KMS-11 (cell line): ENCODE measurements at regions not wholly inside any gene's neighbourhood (a gene's known extent, or its start where the extent isn't known, plus 50 kb on each side); places are given as distances from the start of the nearest gene placed in this dataset.

ENCODE experiments used
- H2AFZ ChIP-seq: fragments of 200-600 bp; sonication (generic); 2 replicates; pipeline ENCODE4 v1.6.1; 2016; ENCODE audit warnings: antibody characterized with exemption, mixed run types, low read depth
- H3K27ac ChIP-seq: fragments of 200-600 bp; sonication (generic); 2 replicates; pipeline ENCODE4 v1.6.1; 2016; ENCODE audit warnings: mild to moderate bottlenecking, mixed run types
- H3K27me3 ChIP-seq: fragments of 200-600 bp; sonication (generic); 2 replicates; pipeline ENCODE4 v1.6.1; 2017; ENCODE audit warnings: mild to moderate bottlenecking, low read depth, mixed run types, moderate library complexity; ENCODE audit not compliant: insufficient read depth
- H3K36me3 ChIP-seq: fragments of 200-600 bp; sonication (generic); 2 replicates; pipeline ENCODE4 v1.6.1; 2017; ENCODE audit warnings: mild to moderate bottlenecking, mixed run types; ENCODE audit not compliant: insufficient read depth
- H3K4me1 ChIP-seq: fragments of 200-600 bp; sonication (generic); 2 replicates; pipeline ENCODE4 v1.6.1; 2016; ENCODE audit warnings: mild to moderate bottlenecking, low read depth, mixed run types; ENCODE audit not compliant: poor library complexity, severe bottlenecking
- H3K4me2 ChIP-seq: fragments of 200-600 bp; sonication (generic); 2 replicates; pipeline ENCODE4 v1.7.0; 2016; ENCODE audit warnings: mild to moderate bottlenecking, mixed run types
- H3K4me3 ChIP-seq: fragments of 200-600 bp; sonication (generic); IDR thresholded peaks from 2 replicates; pipeline ENCODE4 v1.6.1; 2017; ENCODE audit warnings: low read depth, low read length, mixed read lengths; ENCODE audit not compliant: insufficient read depth
- H3K79me2 ChIP-seq: fragments of 200-600 bp; sonication (generic); 2 replicates; pipeline ENCODE4 v1.6.1; 2016; ENCODE audit warnings: low read depth, mixed run types; ENCODE audit not compliant: insufficient read depth
- H3K9ac ChIP-seq: fragments of 200-600 bp; sonication (generic); 2 replicates; pipeline ENCODE4 v1.6.1; 2016; ENCODE audit warnings: mild to moderate bottlenecking, mixed run types
- H4K20me1 ChIP-seq: fragments of 200-600 bp; sonication (generic); 2 replicates; pipeline ENCODE4 v1.6.1; 2016; ENCODE audit warnings: mild to moderate bottlenecking, mixed run types; ENCODE audit not compliant: insufficient read depth
- CTCF ChIP-seq: fragments of 200-600 bp; sonication (generic); conservative IDR thresholded peaks from 2 replicates; pipeline ENCODE4 v1.6.1; 2017; ENCODE audit warnings: low read depth, mild to moderate bottlenecking, antibody characterized with exemption, low read length, moderate library complexity, mixed read lengths

- no peak overlapping the region for H3K4me3 ChIP-seq
- TF ChIP-seq CTCF = no peak
- H3K79me2 ChIP-seq = no peaks in the 10 kb centered on the region
- no peaks in the 10 kb centered on the region for H3K27me3 ChIP-seq
- H2AFZ ChIP-seq = no peak overlapping the region
- H3K4me1 ChIP-seq = no peaks in the 10 kb centered on the region
- no peak overlapping the region for H3K27ac ChIP-seq
- no peak overlapping the region for H3K9ac ChIP-seq
- H4K20me1 ChIP-seq = no peaks in the 10 kb centered on the region
- no peaks in the 10 kb centered on the region; the same call in 1 of the 2 replicates for H3K36me3 ChIP-seq
- H3K4me2 ChIP-seq = no peak overlapping the region
Observed at GRCh38 chr10:16256336-16256735, 180.5 kb upstream of the PTER start.

DNA sequence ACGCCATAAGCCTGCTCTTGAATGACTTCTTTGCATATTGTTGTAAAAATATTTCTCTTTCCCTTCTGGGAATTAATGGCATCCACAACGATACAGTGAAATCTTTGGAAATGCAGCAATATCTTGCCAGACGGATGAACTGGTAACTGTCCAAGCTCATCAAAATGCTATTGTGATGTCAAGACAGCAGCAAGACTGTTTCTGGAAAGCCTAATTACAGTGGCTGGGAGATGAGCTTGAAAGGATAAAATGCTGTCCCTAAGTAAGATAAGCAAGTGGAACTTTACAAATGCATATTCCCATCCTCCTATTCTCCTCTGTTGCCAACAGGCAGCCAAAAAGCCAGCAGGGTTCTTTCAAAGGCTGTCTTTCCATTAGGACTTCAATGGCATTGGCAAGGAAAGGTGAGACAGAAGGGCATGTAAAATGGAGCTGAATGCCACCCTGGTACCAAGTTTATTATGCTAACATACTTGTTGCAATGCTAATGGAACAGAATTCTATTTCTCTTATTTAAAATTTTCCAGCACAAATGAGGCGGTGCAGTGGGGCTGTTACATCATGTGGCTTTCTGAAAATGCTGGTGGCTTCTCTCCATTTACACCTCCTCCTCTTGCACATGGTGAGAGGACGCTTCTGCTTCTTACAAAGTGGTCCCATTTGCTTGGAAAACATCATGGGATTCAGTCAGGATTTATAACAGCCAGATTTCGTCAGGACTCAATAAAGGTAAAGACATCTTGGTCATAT lies 178.3 kb upstream of the PTER start:
- Histone ChIP-seq H3K4me1 (no peaks in the 10 kb centered on the region), H3K79me2 (no peaks in the 10 kb centered on the region), H3K27me3 (no peaks in the 10 kb centered on the region), H4K20me1 (no peaks in the 10 kb centered on the region), H3K4me3 (no peak overlapping the region), H3K27ac (no peak overlapping the region), H3K36me3 (no peaks in the 10 kb centered on the region; the same call in 1 of the 2 replicates), H3K4me2 (no peak overlapping the region), H3K9ac (no peak overlapping the region), H2AFZ (no peak overlapping the region)
- TF ChIP-seq CTCF = no peak

DNA sequence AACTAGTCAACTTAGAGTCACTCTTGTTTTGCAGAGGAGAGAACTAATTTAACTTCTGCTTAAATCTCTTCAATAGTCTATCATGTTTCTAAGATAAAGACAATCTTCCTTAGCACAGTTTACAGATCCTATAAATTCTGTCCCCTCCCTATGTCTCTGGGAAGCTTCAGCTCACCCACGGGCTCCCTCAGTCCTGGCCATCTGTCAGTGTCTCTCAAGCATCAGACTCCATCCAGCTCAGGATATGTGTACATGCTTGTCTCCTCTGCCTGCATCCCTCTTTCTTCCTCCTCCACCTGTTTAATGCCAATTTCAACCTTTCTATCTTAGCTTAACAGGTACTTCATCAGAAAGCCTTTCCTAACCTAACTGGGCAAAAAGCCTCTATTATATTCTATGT lies 177.1 kb upstream of the PTER start:
- TF ChIP-seq CTCF = no peak
- Histone ChIP-seq H3K27me3 (no peaks in the 10 kb centered on the region), H2AFZ (no peak overlapping the region), H3K4me1 (no peaks in the 10 kb centered on the region), H3K36me3 (no peaks in the 10 kb centered on the region; the same call in 1 of the 2 replicates), H3K4me2 (no peak overlapping the region), H4K20me1 (no peaks in the 10 kb centered on the region), H3K79me2 (no peaks in the 10 kb centered on the region), H3K9ac (no peak overlapping the region), H3K4me3 (no peak overlapping the region), H3K27ac (no peak overlapping the region)

DNA sequence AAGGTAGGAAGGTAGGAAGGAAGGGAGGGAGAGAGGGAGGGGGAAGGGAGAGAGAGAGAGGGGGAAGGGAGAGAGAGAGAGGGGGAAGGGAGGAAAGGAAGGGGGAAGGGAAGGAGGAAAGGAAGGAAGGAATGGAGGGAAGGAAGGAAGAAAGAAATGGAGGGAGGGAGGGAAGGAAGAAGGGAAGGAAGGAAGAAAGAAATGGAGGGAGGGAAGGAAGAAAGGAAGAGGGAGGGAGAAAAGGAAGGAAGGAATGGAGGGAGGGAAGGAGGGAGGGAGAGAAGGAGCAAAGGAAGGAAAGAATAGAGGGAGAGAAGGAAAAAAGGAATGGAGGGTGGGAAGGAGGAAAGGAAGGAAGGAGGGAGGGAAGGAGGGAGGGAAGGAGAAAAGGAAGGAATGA lies 176.4 kb upstream of the PTER start:
- no peaks in the 10 kb centered on the region for H3K79me2 ChIP-seq
- H3K9ac ChIP-seq = no peak overlapping the region
- TF ChIP-seq CTCF = no peak
- no peaks in the 10 kb centered on the region for H3K36me3 ChIP-seq
- H3K4me3 ChIP-seq = no peak overlapping the region
- no peaks in the 10 kb centered on the region for H3K4me1 ChIP-seq
- no peaks in the 10 kb centered on the region for H3K27me3 ChIP-seq
- H2AFZ ChIP-seq = no peak overlapping the region
- no peak overlapping the region for H3K4me2 ChIP-seq
- H3K27ac ChIP-seq = no peak overlapping the region
- H4K20me1 ChIP-seq = no peaks in the 10 kb centered on the region
